GM12878 (cell line): ENCODE measurements at regions not wholly inside any gene's neighbourhood (a gene's known extent, or its start where the extent isn't known, plus 50 kb on each side); places are given as distances from the start of the nearest gene placed in this dataset.

Experiments
- ATAC-seq: fragments of 200-7000 bp; cut with Tn5 transposase; 3 replicates; pipeline ENCODE4 v1.9.1; 2020; ENCODE audit warnings: mild to moderate bottlenecking, moderate library complexity
- BruUV-seq: library from RNA; stranded (reverse); fragments of 400-500 nt; replicated peaks from 2 replicates; lab custom pipeline; 2021; lab: Mats Ljungman, UMichigan
- CTCF ChIA-PET: fragments of 300-600 bp; sonication (Branson Sonifier 250); formaldehyde crosslinking; extraction: SDS; loops from one replicate; lab custom pipeline; 2021; ENCODE audit warnings: inconsistent platforms; lab: Yijun Ruan, JAX
- POLR2A ChIA-PET: fragments of 350-600 bp; formaldehyde crosslinking; extraction: SDS; loops from one replicate; lab custom pipeline; 2021; ENCODE audit warnings: inconsistent platforms; lab: Charles Lee
- RAD21 ChIA-PET: fragments of 300-600 bp; sonication (Branson Sonifier 250); formaldehyde crosslinking; loops from one replicate; lab custom pipeline; 2023; ENCODE audit warnings: antibody characterized with exemption; ENCODE audit not compliant: unreplicated experiment; lab: Charles Lee
- SMC1A ChIA-PET: fragments of 300-600 bp; sonication (Branson Sonifier 250); formaldehyde crosslinking; loops from one replicate; lab custom pipeline; 2023; ENCODE audit not compliant: unreplicated experiment, uncharacterized antibody; lab: Charles Lee
- DNase-seq: peaks from one replicate; pipeline ENCODE4 v3.0.0-alpha.2; 2011; ENCODE audit warnings: low read depth, low spot score
- FAIRE-seq: peaks from 3 replicates; lab custom pipeline; 2011; peaks lifted over from hg19 to GRCh38; lab: Jason Lieb, UNC
- H2AFZ ChIP-seq: 2 replicates; pipeline ENCODE4 v1.6.0; 2011; ENCODE audit warnings: low read depth, low read length, control low read depth; ENCODE audit not compliant: control insufficient read depth
- H3K27ac ChIP-seq: 2 replicates; pipeline ENCODE4 v1.5.1; 2011; ENCODE audit warnings: control low read depth; ENCODE audit not compliant: control insufficient read depth, insufficient read depth
- H3K27me3 ChIP-seq, 2 experiments: replicated peaks in 1 of 2; 2 replicates each; pipeline versions ENCODE4 v1.6.0 to v1.6.1; 2011; ENCODE audit warnings: low read length in 1 of 2; ENCODE audit not compliant: control insufficient read depth in 2 of 2, insufficient read depth in 2 of 2
- H3K36me3 ChIP-seq, 2 experiments: 2 replicates each; pipeline ENCODE4 v1.5.1; 2011; ENCODE audit warnings: low read length in 1 of 2; ENCODE audit not compliant: control insufficient read depth in 2 of 2, insufficient read depth in 2 of 2
- H3K4me1 ChIP-seq: 2 replicates; pipeline ENCODE4 v1.6.1; 2011; ENCODE audit warnings: mild to moderate bottlenecking, low read length, moderate library complexity, mixed read lengths; ENCODE audit not compliant: control insufficient read depth, insufficient read depth
- H3K4me2 ChIP-seq: 2 replicates; pipeline ENCODE4 v1.6.0; 2011; ENCODE audit warnings: control low read depth; ENCODE audit not compliant: control insufficient read depth, insufficient read depth
- H3K4me3 ChIP-seq: fragments of 200-600 bp; sonication (generic); 2 replicates; pipeline ENCODE4 v1.5.1; 2016
- H3K79me2 ChIP-seq: 2 replicates; pipeline ENCODE4 v1.6.0; 2011; ENCODE audit warnings: low read length; ENCODE audit not compliant: control insufficient read depth, insufficient read depth
- H3K9ac ChIP-seq: 2 replicates; pipeline ENCODE4 v1.8.0; 2011; ENCODE audit warnings: low read length, control low read depth, mixed read lengths; ENCODE audit not compliant: control insufficient read depth, insufficient read depth
- H3K9me3 ChIP-seq: replicated peaks from 3 replicates; pipeline ENCODE4 v1.5.1; 2011; ENCODE audit warnings: mild to moderate bottlenecking, low read length; ENCODE audit not compliant: control insufficient read depth, insufficient read depth
- H4K20me1 ChIP-seq: 2 replicates; pipeline ENCODE4 v1.6.0; 2011; ENCODE audit not compliant: control insufficient read depth, insufficient read depth
- ATF3 ChIP-seq: IDR thresholded peaks from 2 replicates; pipeline ENCODE4 v1.6.1; 2011; ENCODE audit warnings: low read depth, mild to moderate bottlenecking, low read length, moderate library complexity, borderline replicate concordance; ENCODE audit errors: extremely low read depth
- DPF2 ChIP-seq: fragments of 450-650 bp; IDR thresholded peaks from 2 replicates; pipeline ENCODE4 v1.6.1; 2017; ENCODE audit warnings: mild to moderate bottlenecking
- IRF4 ChIP-seq: IDR thresholded peaks from 2 replicates; pipeline ENCODE4 v1.6.1; 2011; ENCODE audit warnings: low read depth, low read length
- MAX ChIP-seq: IDR thresholded peaks from 2 replicates; pipeline ENCODE4 v1.6.1; 2012; ENCODE audit warnings: low read depth, low read length, improper control_type of control experiment
- PAX5 ChIP-seq: IDR thresholded peaks from 2 replicates; pipeline ENCODE4 v1.6.1; 2011; ENCODE audit warnings: low read depth, low read length, borderline replicate concordance
- POU2F2 ChIP-seq: IDR thresholded peaks from 3 replicates; pipeline ENCODE4 v1.6.1; 2011; ENCODE audit warnings: low read depth, mild to moderate bottlenecking, low read length, borderline replicate concordance
- RELB ChIP-seq: fragments of 450-650 bp; IDR thresholded peaks from 2 replicates; pipeline ENCODE4 v1.6.1; 2017; ENCODE audit warnings: low read depth, mild to moderate bottlenecking, moderate library complexity
- SRF ChIP-seq, 2 experiments: IDR thresholded peaks; 2 replicates each; pipeline ENCODE4 v1.6.1; 2011; ENCODE audit warnings: low read depth in 2 of 2, low read length in 2 of 2, mild to moderate bottlenecking in 1 of 2, moderate library complexity in 1 of 2
- USF1 ChIP-seq: IDR thresholded peaks from 2 replicates; pipeline ENCODE4 v1.6.1; 2011; ENCODE audit warnings: borderline replicate concordance, low read depth, mild to moderate bottlenecking, moderate library complexity, mixed read lengths, low read length; ENCODE audit not compliant: insufficient read depth; ENCODE audit errors: extremely low read length
- ZNF24 ChIP-seq: fragments of 450-650 bp; IDR thresholded peaks from 2 replicates; pipeline ENCODE4 v1.6.1; 2017; ENCODE audit warnings: antibody characterized with exemption, mild to moderate bottlenecking
- ZNF384 ChIP-seq: IDR thresholded peaks from 2 replicates; pipeline ENCODE4 v1.6.1; 2012; ENCODE audit warnings: low read depth, mild to moderate bottlenecking, low read length, improper control_type of control experiment, borderline replicate concordance
- WGBS: methylation state at CpG from one replicate; pipeline ENCODE4 v1.1.6; 2016; ENCODE audit warnings: low lambda C conversion rate; ENCODE audit not compliant: insufficient replicate concordance, insufficient coverage; ENCODE audit errors: missing lambda C conversion rate; 5-methylcytosine and 5-hydroxymethylcytosine counted together
- in situ Hi-C: fragments of 300-500 bp; cut with MboI; formaldehyde crosslinking; loops from 9 replicates; pipeline ENCODE4 v1.14.3; 2018; ENCODE audit warnings: mixed read lengths
- intact Hi-C: fragments of 100-400 bp; cut with micrococcal nuclease; formaldehyde crosslinking; loops from one replicate; pipeline ENCODE4 v1.14.2; 2022; ENCODE audit not compliant: unreplicated experiment

GRCh38 chr13:112215871-112216270, 148.9 kb downstream of the SOX1 start:
- 37% methylated on average over 19 of the region's 19 CpGs for WGBS
- ChIA-PET POLR2A (interaction anchor here (0.7 kb wide), 1 partner anchor 194 kb away, joined by 3 read pairs; no protein-coding TSS in a partner anchor), CTCF (interaction anchor here (1.1 kb wide), 1 partner anchor 10 kb away, joined by 3 read pairs; no protein-coding TSS in a partner anchor), SMC1A (no interaction called here), RAD21 (no interaction called here)
- no TSS peak for BruUV-seq
- FAIRE-seq (no peak), DNase-seq (no peak), ATAC-seq (no peak)
- no peak overlapping the region for H3K4me2 ChIP-seq
- no peak overlapping the region for H3K9ac ChIP-seq
- H3K9me3 ChIP-seq: no peaks in the 10 kb centered on the region
- intact Hi-C loops: no loop called here
- no peak overlapping the region for H3K27ac ChIP-seq
- no peaks in the 10 kb centered on the region for H3K4me1 ChIP-seq
- H3K4me3 ChIP-seq: no peak overlapping the region
- in situ Hi-C loops: no loop called here
- no peaks in the 10 kb centered on the region for H3K36me3 ChIP-seq
- no peak overlapping the region for H2AFZ ChIP-seq
- no peaks in the 10 kb centered on the region for H3K27me3 ChIP-seq
- no peaks in the 10 kb centered on the region for H3K79me2 ChIP-seq
- TF ChIP-seq DPF2 (no peak), ATF3 (no peak), PAX5 (no peak), POU2F2 (no peak), IRF4 (no peak), SRF (IDR thresholded peaks at IDR 0.05; ENCODE audit: low read depth in 2 of 2, low read length in 2 of 2) (no peak), ZNF24 (no peak), RELB (no peak), USF1 (no peak), ZNF384 (no peak), MAX (no peak)
- H4K20me1 ChIP-seq: no peaks in the 10 kb centered on the region
